Cardiac muscle cell (in vitro differentiated cells and primary cell): ENCODE measurements at regions not wholly inside any gene's neighbourhood (a gene's known extent, or its start where the extent isn't known, plus 50 kb on each side); places are given as distances from the start of the nearest gene placed in this dataset.

Experiments used
- DNase-seq, 2 donors: peaks; one replicate each; pipeline versions ENCODE4 v3.0.0 to v3.0.0-alpha.2; 2010 to 2017; ENCODE audit warnings: low read depth in 1 of 2, low spot score in 1 of 2
- H3K27ac ChIP-seq: fragments of 200-600 bp; sonication (generic); 2 replicates; pipeline ENCODE4 v1.5.1; 2016
- H3K27me3 ChIP-seq: fragments of 200-600 bp; sonication (generic); 2 replicates; pipeline ENCODE4 v1.6.0; 2016; ENCODE audit warnings: control low read depth
- H3K36me3 ChIP-seq: fragments of 200-600 bp; sonication (generic); 2 replicates; pipeline ENCODE4 v1.5.1; 2016; ENCODE audit warnings: control low read depth
- H3K4me1 ChIP-seq: fragments of 200-600 bp; sonication (generic); 2 replicates; pipeline ENCODE4 v1.8.1; 2017; ENCODE audit warnings: low read depth, mild to moderate bottlenecking, mixed run types
- H3K4me3 ChIP-seq: fragments of 200-600 bp; sonication (generic); 2 replicates; pipeline ENCODE4 v1.5.1; 2016; ENCODE audit warnings: mild to moderate bottlenecking
- H3K9me3 ChIP-seq: fragments of 200-600 bp; sonication (generic); 2 replicates; pipeline ENCODE4 v1.5.1; 2017; ENCODE audit warnings: low read depth, mild to moderate bottlenecking, control low read depth
- CTCF ChIP-seq: IDR thresholded peaks from 2 replicates; pipeline ENCODE4 v1.5.1; 2012; ENCODE audit warnings: low read depth, mild to moderate bottlenecking, low read length

GRCh38 chr17:59487161-59487873 lies 78.1 kb upstream of the DHX40 start:
- Histone ChIP-seq H3K27me3 (no peaks in the 10 kb centered on the region), H3K27ac (no peak overlapping the region), H3K4me1 (peaks cover 35% of the 10 kb centered on the region), H3K4me3 (no peak overlapping the region), H3K36me3 (no peaks in the 10 kb centered on the region), H3K9me3 (no peaks in the 10 kb centered on the region)
- TF ChIP-seq CTCF: no peak
- no peak for DNase-seq

- Histone ChIP-seq H3K9me3 (no peaks in the 10 kb centered on the region), H3K27ac (peak overlapping the region; percentile 100), H3K4me1 (peaks cover 39% of the 10 kb centered on the region), H3K27me3 (no peaks in the 10 kb centered on the region), H3K36me3 (no peaks in the 10 kb centered on the region), H3K4me3 (no peak overlapping the region)
- TF ChIP-seq CTCF: no peak
- no peak for DNase-seq
These were observed 76.6 kb upstream of the DHX40 start for GRCh38 chr17:59488805-59489204.

GRCh38 chr17:59490216-59490615 lies 75.2 kb upstream of the DHX40 start:
- H3K4me1 ChIP-seq: peaks cover 42% of the 10 kb centered on the region
- peak in 1 of 2 donors; percentile 86 for DNase-seq
- H3K36me3 ChIP-seq: no peaks in the 10 kb centered on the region
- H3K27me3 ChIP-seq: no peaks in the 10 kb centered on the region
- H3K27ac ChIP-seq: peak overlapping the region; percentile 100
- H3K4me3 ChIP-seq: peak overlapping the region; percentile 4
- no peak for TF ChIP-seq CTCF
- no peaks in the 10 kb centered on the region for H3K9me3 ChIP-seq

GRCh38 chr17:59491353-59492090 lies 73.9 kb upstream of the DHX40 start:
- H3K4me3 ChIP-seq: no peak overlapping the region
- H3K27me3 ChIP-seq: no peaks in the 10 kb centered on the region
- H3K36me3 ChIP-seq: no peaks in the 10 kb centered on the region
- no peaks in the 10 kb centered on the region for H3K9me3 ChIP-seq
- peaks cover 42% of the 10 kb centered on the region for H3K4me1 ChIP-seq
- peak overlapping the region; percentile 100 for H3K27ac ChIP-seq
- no peak for TF ChIP-seq CTCF
- peak in 1 of 2 donors; percentile 36 for DNase-seq

GRCh38 chr17:59492091-59492451 lies 73.3 kb upstream of the DHX40 start:
- no peak for TF ChIP-seq CTCF
- Histone ChIP-seq H3K36me3 (no peaks in the 10 kb centered on the region), H3K27me3 (no peaks in the 10 kb centered on the region), H3K4me1 (peaks cover 42% of the 10 kb centered on the region), H3K27ac (peak overlapping the region; percentile 100), H3K9me3 (no peaks in the 10 kb centered on the region), H3K4me3 (no peak overlapping the region)
- DNase-seq: no peak
